H1 (cell line): ENCODE measurements at regions not wholly inside any gene's neighbourhood (a gene's known extent, or its start where the extent isn't known, plus 50 kb on each side); places are given as distances from the start of the nearest gene placed in this dataset.

Experiments used
- CHD7 ChIP-seq: fragments of 300-600 bp; sonication (generic); IDR thresholded peaks from 2 replicates; pipeline ENCODE4 v1.7.1; 2012; ENCODE audit warnings: low read length, moderate library complexity, mild to moderate bottlenecking, inconsistent platforms; ENCODE audit not compliant: insufficient replicate concordance
- CREB1 ChIP-seq: IDR thresholded peaks from 2 replicates; pipeline ENCODE4 v1.6.1; 2012; ENCODE audit warnings: inconsistent platforms
- TBP ChIP-seq: IDR thresholded peaks from 2 replicates; pipeline ENCODE4 v1.6.1; 2011; ENCODE audit warnings: low read depth, low read length, improper control_type of control experiment

GRCh38 chr10:89080660-89081059, 90.1 kb downstream of the FAS start (continued):
- TF ChIP-seq CHD7 (no peak), CREB1 (no peak), TBP (no peak)
- TF ChIP-seq, all 59 proteins: peak for 0
